ENCODE measurements at regions not wholly inside any gene's neighbourhood (a gene's known extent, or its start where the extent isn't known, plus 50 kb on each side); places are given as distances from the start of the nearest gene placed in this dataset.

GRCh38 chrX:45454290-45454689, 253.6 kb upstream of the DIPK2B start:
- DNase-seq, result no peak
- Mint-ChIP-seq H3K4me3 (no peak overlapping the region), H3K4me1 (no peaks in the 10 kb centered on the region), H3K27me3 (ENCODE audit: low read depth, poor library complexity) (peaks cover 3% of the 10 kb centered on the region), H3K9me3 (peaks cover 44% of the 10 kb centered on the region), H3K36me3 (ENCODE audit: low read depth) (no peaks in the 10 kb centered on the region), H3K27ac (no peak overlapping the region)
- TF ChIP-seq CTCF (IDR thresholded peaks at IDR 0.05), result no peak

GRCh38 chrX:45449982-45450381, 249.3 kb upstream of the DIPK2B start:
- no peak for DNase-seq
- Mint-ChIP-seq H3K27me3 (ENCODE audit: low read depth, poor library complexity) (peaks cover 6% of the 10 kb centered on the region), H3K4me1 (no peaks in the 10 kb centered on the region), H3K9me3 (peaks cover 25% of the 10 kb centered on the region), H3K36me3 (ENCODE audit: low read depth) (no peaks in the 10 kb centered on the region), H3K27ac (no peak overlapping the region), H3K4me3 (no peak overlapping the region)
- no peak for TF ChIP-seq CTCF (IDR thresholded peaks at IDR 0.05)

GRCh38 chrX:45447995-45448394, 247.3 kb upstream of the DIPK2B start:
- no peak overlapping the region for H3K4me3 Mint-ChIP-seq
- no peak overlapping the region for H3K27ac Mint-ChIP-seq
- peaks cover 6% of the 10 kb centered on the region for H3K27me3 Mint-ChIP-seq (ENCODE audit: low read depth, poor library complexity)
- no peak for TF ChIP-seq CTCF (IDR thresholded peaks at IDR 0.05)
- no peak for DNase-seq
- no peaks in the 10 kb centered on the region for H3K36me3 Mint-ChIP-seq (ENCODE audit: low read depth)
- peaks cover 22% of the 10 kb centered on the region for H3K9me3 Mint-ChIP-seq
- no peaks in the 10 kb centered on the region for H3K4me1 Mint-ChIP-seq

DNA sequence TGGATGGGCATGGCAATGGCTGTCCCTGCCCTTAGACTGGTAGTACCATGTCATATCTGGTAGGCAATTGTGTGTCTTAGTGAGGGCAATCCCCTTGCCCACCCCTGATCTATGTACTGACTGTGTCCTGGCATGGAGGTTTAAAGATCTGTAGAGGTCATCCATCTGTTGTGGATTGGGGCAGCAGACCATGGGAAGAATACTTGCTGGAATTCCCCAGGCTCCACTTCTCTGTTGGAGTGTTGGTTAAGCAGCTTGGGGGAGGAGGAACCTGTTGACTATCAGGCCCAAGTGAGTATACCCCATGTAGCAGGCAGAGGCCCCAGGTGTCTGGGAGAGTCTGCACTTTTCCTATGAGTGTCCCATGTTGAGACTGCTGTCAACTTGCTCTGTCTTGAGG, 246.7 kb upstream of the DIPK2B start:
- no peak for TF ChIP-seq CTCF (IDR thresholded peaks at IDR 0.05)
- Mint-ChIP-seq H3K27me3 (ENCODE audit: low read depth, poor library complexity) (peaks cover 6% of the 10 kb centered on the region), H3K9me3 (peaks cover 21% of the 10 kb centered on the region), H3K4me1 (no peaks in the 10 kb centered on the region), H3K27ac (no peak overlapping the region), H3K36me3 (ENCODE audit: low read depth) (no peaks in the 10 kb centered on the region), H3K4me3 (no peak overlapping the region)
- DNase-seq, result no peak

GRCh38 chrX:45445745-45446412, 245.2 kb upstream of the DIPK2B start:
- peaks cover 2% of the 10 kb centered on the region for H3K27me3 Mint-ChIP-seq (ENCODE audit: low read depth, poor library complexity)
- no peak overlapping the region for H3K4me3 Mint-ChIP-seq
- H3K36me3 Mint-ChIP-seq (ENCODE audit: low read depth), result no peaks in the 10 kb centered on the region
- no peak for TF ChIP-seq CTCF (IDR thresholded peaks at IDR 0.05)
- H3K4me1 Mint-ChIP-seq, result no peaks in the 10 kb centered on the region
- DNase-seq, result no peak
- peaks cover 20% of the 10 kb centered on the region for H3K9me3 Mint-ChIP-seq
- no peak overlapping the region for H3K27ac Mint-ChIP-seq

DNA sequence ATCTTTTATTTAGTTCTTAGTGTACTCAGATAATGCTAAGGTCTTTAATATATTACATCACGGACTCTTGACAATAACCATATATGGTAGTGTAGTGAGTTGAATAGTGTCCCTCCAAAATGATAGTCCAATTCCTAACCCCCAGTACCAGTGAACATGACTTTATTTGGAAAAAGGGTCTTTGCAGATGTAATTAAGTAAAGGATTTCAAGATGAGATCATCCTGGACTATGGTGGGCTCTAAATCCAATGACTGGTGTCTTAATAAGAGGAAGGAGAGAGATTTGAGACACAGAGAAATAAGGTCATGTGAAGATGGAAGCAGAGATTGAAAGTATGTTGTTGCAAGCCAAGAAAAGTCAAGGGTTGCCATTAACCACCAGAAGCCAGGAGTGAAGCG, 236.5 kb upstream of the DIPK2B start:
- Mint-ChIP-seq H3K27ac (no peak overlapping the region), H3K36me3 (ENCODE audit: low read depth) (no peaks in the 10 kb centered on the region), H3K4me1 (no peaks in the 10 kb centered on the region), H3K4me3 (no peak overlapping the region), H3K27me3 (ENCODE audit: low read depth, poor library complexity) (peaks cover 7% of the 10 kb centered on the region), H3K9me3 (peaks cover 29% of the 10 kb centered on the region)
- TF ChIP-seq CTCF (IDR thresholded peaks at IDR 0.05), result no peak
- no peak for DNase-seq
